CD4-positive, alpha-beta T cell treated with Interferon gamma for 1 hour (primary cell): ENCODE measurements at regions not wholly inside any gene's neighbourhood (a gene's known extent, or its start where the extent isn't known, plus 50 kb on each side); places are given as distances from the start of the nearest gene placed in this dataset.
"Not testable (repeated sequence)": the region's sequence is repeated elsewhere in the genome, so short reads cannot be mapped to it uniquely, and the experiment has no call there.

Experiments used
- DNase-seq: peaks from one replicate; pipeline ENCODE4 v3.0.0-alpha.2; 2020

DNA sequence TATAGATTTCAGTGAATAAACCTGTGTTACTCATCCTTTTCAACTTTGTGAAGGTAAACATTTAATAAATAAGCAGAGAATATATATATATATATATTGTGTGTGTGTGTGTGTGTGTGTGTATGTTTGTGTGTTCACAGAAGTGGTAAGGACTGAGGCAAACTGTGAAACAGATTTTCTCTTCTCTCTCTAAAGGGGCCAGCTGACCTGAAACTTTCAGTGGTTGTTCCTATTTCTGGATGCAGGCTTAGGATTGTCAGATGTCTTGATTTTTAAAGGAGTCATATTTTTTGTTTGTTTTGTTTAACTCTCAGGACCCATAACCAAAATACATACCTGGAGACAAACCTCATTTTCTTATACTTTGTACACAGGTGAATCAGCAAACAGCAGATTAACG lies 714.9 kb upstream of the MEF2C start:
- no peak for DNase-seq

DNA sequence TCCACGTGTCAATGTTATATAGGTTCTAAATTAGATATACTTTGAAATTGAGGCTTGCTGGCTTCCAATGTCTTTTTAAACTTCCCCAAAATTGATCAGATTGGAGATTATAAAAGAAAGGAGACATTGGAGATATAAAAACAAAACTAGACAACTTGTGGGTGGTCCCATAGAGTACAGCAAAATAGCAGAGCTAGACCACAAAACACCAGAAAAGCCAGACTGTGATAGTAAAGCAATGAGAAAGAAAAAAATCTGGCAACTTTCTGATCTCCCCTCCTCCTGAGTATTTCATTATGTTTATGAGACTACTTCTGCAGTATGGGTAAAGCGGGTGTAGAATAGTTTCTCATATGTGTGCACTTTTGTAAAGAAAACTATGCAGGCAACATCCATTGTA lies 713.8 kb upstream of the MEF2C start:
- no peak for DNase-seq

DNA sequence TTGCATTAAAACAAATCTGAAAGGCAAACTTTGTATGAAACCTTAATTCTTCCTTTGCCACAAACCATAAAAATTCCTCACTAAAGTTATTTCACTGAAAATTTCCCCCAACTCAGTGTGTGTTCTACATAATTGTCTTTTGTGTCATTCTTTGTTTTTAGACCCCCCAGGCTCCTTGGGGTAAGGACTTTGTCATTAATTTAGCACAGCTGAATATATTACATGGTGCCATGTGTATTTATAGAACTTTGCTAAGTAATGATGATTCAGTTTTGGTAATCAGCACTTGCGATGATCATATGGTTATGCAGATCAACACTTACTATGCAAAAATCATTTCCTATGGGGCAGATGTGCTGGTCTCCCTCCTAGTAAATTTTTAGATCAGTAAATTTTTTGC lies 712.1 kb upstream of the MEF2C start:
- DNase-seq, result no peak

DNA sequence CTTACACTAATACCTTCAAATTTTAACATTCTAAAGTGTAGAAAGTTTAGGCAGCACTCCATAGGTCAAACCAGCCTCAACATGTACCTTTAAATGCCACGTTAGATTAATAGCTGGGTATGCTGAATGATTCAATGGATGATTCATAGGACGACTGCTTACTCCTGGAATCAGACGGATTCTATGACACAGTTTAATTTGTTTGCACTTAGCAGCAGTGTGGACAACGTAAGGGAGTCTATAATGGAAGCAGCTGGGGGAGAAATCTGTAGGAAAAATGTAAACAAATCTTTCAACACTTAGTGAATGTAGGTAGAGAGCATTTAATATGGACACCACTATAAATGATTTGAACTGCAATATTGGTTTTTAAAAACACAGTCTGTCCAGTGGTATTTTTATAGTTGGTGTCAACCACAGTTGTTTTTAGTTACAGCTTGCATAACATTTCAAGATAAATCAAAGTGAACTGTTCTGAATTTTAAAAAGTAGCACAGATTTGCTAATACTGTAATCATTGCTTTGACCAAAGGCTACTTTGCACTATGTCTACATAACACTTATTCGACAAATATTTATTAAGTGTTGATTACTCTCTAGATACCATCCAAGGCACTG lies 701.5 kb upstream of the MEF2C start:
- DNase-seq, result no peak

DNA sequence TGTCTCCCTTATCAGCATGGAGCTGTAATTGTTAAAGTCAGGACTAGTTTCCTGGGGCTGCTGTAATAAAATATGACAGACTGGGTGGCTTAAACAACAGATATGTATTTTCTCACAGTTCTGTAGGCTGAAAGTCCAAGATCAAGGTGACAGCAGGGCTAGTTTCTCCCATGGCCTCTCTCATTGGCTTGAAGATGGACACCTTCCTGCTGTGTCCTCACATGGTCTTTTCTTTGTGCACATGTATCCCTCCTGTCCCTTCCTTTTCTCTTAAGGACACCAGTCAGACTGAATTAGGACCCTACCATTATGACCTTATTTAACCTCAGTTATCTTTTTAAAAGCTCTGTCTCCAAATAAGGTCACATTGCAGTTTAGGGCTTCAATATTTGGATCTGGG lies 700.5 kb upstream of the MEF2C start:
- DNase-seq, result no peak

DNA sequence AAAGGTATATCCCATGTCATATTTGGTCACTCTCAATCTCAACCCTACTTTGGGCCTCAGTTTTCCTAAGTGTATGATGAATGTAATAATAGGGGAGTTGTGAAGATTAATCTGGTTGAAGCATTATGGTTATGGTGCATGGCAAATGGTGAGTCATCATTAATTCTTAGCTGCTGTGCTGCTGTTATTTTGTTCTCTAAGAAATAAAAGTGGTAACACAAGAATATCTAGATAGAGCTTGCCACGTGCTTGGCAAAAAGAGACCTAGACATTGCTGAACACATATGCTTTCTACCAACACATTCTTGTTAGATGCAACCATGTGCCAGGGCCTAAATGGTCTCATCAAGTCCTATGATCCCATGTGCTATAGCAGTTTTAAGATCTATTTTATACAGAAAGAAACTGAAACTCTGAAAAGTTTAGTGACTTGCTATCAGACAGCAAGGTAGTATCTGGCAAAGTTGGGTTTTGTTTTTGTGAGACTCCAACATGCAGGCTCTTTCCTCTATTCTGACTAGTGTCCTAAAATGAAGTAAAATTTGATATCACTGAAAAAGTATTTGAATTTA lies 699.9 kb upstream of the MEF2C start:
- no peak for DNase-seq

DNA sequence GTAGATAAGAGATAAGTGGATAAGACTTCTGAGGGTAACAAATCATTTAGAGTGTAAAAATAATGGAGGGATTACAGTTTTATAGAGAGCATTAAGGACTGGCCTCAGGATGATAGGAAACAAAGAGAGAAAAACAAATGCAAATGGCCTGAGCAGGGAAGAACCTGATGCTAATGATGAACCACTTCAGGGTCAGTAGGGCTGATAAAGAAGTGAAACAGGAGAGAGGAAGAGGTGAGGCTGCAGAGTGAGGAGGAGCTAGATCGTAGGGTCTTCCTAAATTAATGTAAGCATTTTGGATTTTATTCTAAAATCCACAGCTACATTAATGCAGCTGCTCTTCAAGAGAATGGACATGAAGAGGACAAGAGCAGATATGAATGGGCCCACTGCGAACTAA lies 698.0 kb upstream of the MEF2C start:
- DNase-seq, result no peak

DNA sequence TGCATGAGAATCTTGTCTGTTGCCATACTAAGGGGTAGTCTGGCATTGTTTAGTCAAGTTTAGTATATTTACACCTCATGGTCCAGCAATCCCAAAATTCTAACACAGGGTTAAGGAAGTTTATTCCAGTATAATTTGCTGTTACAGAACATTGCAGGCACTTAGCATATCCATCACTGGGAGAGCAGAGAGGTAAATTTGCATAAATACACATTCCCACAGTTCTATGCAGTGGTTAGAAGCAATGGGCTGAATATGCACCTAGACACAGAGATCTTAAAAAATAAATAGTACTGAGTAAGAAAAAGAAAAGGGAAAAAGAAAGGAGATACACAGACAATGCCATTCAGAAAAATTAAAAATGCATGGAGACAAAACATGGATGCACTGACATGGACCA lies 692.3 kb upstream of the MEF2C start:
- DNase-seq, result no peak

DNA sequence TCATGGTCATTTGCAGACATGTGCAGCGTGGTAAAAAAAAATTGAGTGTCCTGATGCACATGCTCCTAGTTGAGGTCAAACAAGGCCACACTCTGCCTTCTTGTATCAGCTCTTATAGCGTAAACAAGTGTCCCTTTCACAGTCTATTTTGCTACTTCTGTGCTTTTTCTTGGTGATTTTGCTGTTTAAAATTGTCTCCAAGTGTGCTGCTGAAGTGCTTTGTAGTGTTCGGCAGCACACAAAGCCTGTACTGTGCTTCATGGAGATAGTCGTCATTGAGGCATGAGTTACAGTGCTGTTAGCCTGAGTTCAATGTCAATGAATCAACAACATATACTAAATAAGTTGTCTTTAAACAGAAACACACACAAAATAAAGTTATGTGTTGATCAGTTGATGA lies 690.4 kb upstream of the MEF2C start:
- no peak for DNase-seq

DNA sequence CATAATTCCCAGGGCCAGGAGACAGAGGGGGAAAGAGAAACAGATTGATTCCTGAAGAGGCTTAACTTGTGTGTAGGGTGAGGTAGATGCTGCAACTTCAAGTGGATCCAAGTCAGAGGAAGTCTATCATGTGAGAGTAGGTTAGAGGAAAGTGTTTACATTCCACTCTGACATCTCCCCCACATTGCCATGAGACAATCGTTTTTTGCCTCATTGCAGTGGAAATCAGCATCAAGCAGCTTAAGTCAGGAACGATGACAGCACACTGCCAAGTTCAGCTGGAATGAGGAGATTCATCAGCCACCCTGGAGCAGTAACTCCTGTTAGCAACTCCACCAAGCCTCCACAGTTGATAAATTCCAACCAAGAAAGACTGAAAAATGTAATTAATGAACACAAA lies 689.7 kb upstream of the MEF2C start:
- DNase-seq, result no peak

DNA sequence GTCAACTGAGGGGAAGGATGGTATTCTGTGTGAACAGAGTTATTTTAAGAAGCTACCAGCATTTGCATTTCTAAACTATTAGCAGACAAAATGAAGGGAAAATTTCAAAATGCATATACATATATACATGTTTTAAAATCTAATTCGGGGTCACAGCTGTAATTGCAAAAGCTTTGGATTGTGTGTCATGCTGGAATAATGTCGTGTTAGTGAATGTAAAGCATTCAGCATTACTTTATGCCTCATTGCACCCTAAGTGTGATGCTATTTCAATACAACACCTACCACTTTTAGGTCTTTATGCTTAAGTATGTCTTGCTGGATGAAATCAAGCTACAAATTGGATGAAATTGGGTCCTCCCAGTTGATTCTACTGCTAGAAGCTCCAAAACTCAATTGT lies 687.6 kb upstream of the MEF2C start:
- no peak for DNase-seq

DNA sequence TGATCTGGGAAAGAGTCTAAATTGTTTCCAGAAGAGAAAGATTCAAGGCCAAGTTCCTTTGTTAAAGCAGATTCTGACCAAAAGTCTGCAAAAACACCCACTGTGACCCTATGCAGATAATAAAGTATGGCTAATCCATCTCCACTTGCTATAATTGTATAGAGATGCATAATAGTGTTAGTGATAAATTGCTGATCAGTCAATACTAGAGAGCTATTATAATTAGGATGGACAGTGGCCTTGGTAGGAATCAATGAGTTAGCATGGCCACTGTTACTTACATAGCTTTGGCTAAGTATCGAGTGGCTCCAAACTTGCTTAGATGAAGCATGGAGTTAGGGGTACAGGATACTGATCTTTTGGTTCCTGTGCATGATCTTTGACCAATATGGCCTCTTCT lies 683.4 kb upstream of the MEF2C start:
- no peak for DNase-seq

DNA sequence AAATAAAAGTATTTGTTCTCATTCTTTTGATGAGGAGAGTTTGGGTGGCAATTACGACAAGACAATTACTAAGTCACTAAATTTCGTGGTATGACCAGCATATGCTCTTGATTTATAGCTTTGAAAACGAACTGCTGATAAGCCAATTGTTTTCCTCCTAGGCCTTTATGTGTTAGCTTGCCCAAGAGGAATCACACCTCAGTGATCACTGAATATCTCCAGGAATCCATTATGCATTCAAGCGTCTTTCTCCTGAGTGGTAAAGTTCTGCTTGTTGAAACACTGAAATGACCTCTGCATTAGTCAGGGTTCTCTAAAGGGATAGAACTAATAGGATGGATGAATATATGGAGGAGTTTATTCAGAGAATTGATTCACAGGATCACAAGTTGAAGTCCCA lies 677.7 kb upstream of the MEF2C start:
- no peak for DNase-seq

DNA sequence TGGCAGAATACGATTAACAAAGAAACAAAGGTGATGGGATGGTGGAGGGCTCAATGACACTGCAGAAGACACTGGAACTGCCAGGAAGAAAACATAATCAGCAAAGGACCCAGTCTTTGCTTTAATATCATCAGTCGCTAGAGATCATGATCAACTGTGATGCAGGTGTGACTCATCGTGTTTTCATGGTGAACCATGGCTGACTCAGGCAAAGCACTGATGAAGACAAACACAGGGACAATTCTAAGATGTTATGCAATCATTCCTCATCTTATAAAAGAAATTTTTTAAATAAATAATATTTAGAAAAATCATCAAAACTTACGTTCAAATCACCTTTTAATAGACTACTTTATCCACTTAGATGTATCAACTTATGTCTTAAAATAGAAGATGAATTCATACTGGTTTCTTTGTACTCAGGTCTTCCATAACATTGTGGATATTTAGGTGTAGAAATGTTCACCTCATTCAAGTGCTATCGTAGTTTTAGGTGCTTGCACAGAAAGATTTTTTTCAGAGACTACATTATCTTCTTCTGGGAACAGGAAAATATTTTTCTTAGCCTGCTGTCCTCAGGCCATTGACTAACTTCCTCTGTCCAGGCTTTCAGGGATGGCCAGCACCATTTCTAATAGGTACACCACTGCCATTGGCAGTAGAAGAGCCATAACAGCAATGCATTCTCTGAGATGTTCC lies 673.4 kb upstream of the MEF2C start:
- DNase-seq, result no peak

DNA sequence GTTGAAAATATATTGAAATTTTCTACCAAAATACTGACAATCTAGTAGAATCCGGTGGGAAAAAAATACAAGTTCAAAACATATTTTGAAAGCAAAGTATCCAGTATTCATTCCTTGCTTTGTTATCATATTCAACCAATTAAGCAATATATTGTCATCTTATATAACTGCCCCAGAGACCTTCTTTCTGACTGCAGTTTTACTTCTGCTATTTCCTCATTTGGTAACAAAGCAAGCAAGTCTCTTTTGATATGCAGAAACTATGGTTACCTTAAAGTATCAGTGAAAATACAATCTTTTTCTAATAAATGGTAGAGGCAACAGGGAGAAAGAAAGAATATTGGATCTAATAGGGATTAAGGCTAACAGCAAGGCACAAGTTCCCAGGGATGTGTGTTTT lies 663.7 kb upstream of the MEF2C start:
- DNase-seq, result no peak

DNA sequence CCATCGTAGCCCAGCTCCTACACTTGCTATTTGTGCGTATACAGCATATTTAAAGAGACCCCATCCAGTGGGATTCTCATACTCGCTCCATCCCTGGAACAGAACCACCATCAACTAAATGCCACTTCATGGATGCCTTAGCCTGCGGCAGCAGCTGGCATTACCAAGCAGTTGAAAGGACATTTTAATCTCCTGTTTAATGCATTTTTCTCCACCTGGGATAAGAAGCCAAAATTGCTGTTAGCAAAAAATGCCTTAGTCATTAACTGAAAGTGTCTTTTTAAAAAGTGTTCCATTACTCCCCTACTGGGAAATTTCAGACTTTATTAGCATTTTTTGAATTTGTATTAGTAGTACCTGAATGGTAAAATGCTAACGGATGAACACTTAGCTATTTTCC lies 662.6 kb upstream of the MEF2C start:
- DNase-seq, result no peak

DNA sequence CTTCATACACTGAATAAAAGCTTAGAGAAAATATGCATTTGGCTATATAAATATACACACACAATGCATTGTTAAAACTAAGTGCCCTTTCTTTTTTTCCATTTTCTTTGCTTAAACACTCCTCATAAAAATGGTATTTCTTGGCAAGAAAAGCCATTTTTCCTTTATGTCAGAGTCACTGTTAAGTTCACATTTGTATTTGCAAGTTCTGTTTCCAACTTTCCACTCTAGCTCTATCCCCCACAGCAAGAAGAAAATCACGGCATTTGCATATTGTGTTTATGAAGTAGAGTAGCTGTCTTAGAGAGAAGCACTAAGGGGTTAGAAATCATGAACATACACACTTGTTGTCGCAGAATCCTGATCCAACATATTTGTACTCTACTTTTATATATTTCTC lies 662.1 kb upstream of the MEF2C start:
- DNase-seq, result no peak

DNA sequence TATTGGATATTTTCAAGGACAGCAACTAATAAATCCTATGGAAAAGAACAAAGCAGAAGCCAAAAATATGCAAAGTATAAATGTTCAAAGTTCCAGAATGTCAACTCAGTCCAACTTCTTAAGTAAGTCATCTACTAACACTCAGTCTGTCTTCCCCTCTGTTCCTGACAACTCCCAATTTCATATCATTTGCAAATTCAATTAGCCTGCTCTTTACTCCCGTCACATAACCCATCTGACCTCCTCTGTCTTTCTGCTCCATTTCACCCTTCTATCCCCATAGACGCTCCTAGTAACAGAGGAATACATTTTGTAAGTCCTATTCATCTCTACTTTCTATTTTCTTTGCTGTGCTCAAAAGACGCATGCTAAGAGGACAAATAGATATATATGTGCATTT lies 659.8 kb upstream of the MEF2C start:
- no peak for DNase-seq

DNA sequence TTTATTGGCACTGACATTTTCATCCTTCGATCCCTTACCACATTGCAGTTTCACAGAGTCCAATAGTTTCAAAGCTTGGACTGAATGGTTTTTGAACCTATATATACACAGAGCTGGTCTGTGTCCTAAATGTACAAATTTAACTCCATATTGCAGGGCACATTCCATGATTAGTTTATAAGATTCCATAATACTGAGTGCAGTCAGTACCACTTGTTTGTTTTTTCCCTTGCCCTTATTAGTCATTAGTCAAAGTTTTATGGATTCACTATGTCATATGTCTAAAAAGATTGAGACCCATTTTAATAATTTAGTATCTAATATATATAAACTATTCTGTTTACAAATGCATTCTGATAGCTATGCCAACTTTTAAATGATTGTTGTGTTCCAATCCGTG lies 654.8 kb upstream of the MEF2C start:
- no peak for DNase-seq

DNA sequence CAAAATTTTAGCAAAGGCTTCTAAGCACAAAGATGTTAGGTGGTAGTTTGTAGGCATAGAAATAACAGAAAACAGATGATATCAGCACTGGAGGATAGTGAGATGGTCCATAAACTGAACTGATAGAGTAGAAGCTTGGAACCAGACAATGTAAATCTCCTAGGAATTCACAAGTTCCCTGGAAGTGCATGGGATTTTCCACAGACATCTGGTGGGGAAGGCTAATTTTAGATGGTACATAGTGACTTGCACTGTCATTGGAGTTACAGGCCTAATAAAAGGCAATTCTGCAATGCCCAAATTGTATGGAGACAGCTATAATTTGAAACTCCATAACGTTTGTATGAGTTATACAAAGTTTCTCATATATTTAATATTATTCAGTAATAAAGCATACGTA lies 653.0 kb upstream of the MEF2C start:
- no peak for DNase-seq

DNA sequence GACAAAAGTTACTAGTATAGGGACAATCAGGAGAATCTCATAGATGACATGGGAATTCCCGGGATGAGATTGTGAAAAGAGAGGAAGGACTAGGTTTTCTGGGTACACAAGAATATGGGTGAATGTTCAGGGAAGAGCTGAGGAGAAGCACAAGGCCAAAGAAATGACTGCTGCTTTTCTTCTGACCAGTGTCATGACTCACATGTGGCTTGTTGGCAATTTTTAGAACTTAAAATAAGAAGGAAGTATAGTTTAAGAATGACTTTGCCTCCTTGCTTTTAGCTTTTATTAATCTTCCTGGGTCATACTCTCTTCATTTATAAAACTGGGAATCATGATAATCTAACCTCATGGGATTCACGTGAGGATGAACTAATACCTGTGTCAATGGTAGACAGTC lies 652.4 kb upstream of the MEF2C start:
- no peak for DNase-seq

DNA sequence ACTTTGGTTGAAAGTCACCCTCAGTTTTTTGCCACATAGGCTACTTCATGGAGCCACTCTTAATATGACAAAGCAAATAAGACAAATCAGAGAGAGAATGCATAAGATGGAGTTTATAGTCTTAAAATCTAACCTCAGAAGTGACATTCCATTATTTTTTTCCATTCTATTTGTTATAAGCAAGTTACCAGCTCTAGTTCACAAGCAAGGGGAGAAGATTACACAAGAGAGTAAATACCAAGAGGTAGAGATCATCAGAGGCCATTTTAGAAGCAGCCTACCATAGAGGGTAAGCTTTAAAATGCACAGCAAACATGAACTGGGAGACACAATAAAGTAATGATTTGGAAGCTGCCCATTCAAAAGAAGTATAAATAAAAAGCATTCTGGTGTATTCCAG lies 651.3 kb upstream of the MEF2C start:
- no peak for DNase-seq

DNA sequence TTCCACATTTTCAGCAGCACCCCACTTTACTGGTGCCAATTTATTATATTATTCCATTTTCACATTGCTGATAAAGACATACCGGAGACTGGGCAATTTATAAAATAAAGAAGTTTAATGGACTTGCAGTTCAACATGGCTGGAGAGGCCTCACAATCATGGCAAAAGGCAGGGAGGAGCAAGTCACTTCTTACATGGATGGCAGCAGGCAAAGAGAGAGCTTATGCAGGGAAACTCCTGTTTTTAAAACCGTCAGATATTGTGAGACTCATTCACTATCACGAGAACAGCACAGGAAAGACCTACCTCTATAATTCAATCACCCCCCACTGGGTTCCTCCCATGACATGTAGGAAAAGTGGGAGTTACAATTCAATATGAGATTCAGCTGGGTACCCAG lies 641.8 kb upstream of the MEF2C start:
- DNase-seq, result no peak

DNA sequence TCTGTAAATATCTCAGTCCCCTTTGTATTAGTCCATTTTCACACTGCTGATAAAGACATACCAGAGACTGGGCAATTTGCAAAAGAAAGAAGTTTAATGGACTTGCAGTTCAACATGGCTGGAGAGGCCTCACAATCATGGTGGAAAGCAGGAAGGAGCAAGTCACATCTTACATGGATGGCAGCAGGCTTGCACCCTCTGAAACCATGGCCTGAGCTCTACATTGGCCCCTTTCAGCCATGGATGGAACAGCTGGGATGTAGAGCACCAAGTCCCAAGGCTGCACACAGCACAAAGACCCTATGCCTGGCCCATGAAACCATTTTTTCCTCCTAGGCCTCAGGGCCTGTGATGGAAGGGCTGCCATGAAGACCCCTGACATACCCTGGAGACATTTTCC lies 640.9 kb upstream of the MEF2C start:
- not testable (repeated sequence) for DNase-seq

DNA sequence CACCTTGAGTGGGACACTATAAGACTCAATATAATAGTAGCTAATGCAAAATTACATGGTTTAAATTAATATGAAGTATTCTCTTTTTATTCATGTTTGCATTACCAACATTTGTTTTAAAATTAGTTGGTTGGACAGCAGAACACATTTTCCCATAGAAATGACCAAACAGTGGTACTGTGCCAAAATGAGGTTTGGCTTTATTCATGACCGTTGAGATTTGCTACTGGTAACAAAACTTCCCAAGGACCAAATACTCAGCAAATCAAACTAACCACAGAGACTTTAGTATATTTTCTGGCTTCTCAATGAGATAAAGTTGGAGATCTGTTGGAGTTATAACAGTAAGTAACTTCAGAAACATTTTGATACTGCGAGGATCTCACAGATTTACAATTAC lies 637.8 kb upstream of the MEF2C start:
- no peak for DNase-seq
